Astrocyte of the spinal cord (primary cell): ENCODE measurements at regions not wholly inside any gene's neighbourhood (a gene's known extent, or its start where the extent isn't known, plus 50 kb on each side); places are given as distances from the start of the nearest gene placed in this dataset.
A peak's percentile ranks its signal among the peaks of the same experiment; 100 is the strongest.

Source experiments
- DNase-seq: peaks from one replicate; pipeline ENCODE4 v3.0.0; 2011; ENCODE audit warnings: low read depth, low spot score
- H3K4me3 ChIP-seq: 2 replicates; pipeline ENCODE4 v1.5.1; 2011; ENCODE audit warnings: low read depth, mild to moderate bottlenecking, low read length, moderate library complexity
- CTCF ChIP-seq: IDR thresholded peaks from 2 replicates; pipeline ENCODE4 v1.5.1; 2012; ENCODE audit warnings: low read depth, mild to moderate bottlenecking, low read length, inconsistent platforms
- in situ Hi-C: cut with HindIII; loops from 2 replicates; pipeline ENCODE4 v1.10.0; 2017; ENCODE audit warnings: low sequenced_read_pairs

- in situ Hi-C loops = no loop called here
- no peak overlapping the region for H3K4me3 ChIP-seq
- TF ChIP-seq CTCF = no peak
- peak; percentile 10 for DNase-seq
These were observed 382.5 kb downstream of the CBLN2 start for GRCh38 chr18:72161691-72162090.

GRCh38 chr18:72160510-72161445 is 383.4 kb downstream of the CBLN2 start:
- TF ChIP-seq CTCF = no peak
- H3K4me3 ChIP-seq = no peak overlapping the region
- DNase-seq = no peak
- in situ Hi-C loops = no loop called here

GRCh38 chr18:72155327-72155726 is 388.8 kb downstream of the CBLN2 start:
- peak; percentile 33 for DNase-seq
- in situ Hi-C loops = no loop called here
- no peak for TF ChIP-seq CTCF
- H3K4me3 ChIP-seq = no peak overlapping the region

- in situ Hi-C loops = no loop called here
- DNase-seq = no peak
- H3K4me3 ChIP-seq = no peak overlapping the region
- no peak for TF ChIP-seq CTCF
These were observed 389.2 kb downstream of the CBLN2 start for GRCh38 chr18:72154926-72155325.

- in situ Hi-C loops = no loop called here
- no peak for TF ChIP-seq CTCF
- H3K4me3 ChIP-seq = no peak overlapping the region
- no peak for DNase-seq
These were observed 391.2 kb downstream of the CBLN2 start for GRCh38 chr18:72152935-72153334.

GRCh38 chr18:72147830-72148229 is 396.3 kb downstream of the CBLN2 start:
- H3K4me3 ChIP-seq = no peak overlapping the region
- no peak for DNase-seq
- in situ Hi-C loops = no loop called here
- no peak for TF ChIP-seq CTCF
